ENCODE measurements at regions not wholly inside any gene's neighbourhood (a gene's known extent, or its start where the extent isn't known, plus 50 kb on each side); places are given as distances from the start of the nearest gene placed in this dataset.

DNA sequence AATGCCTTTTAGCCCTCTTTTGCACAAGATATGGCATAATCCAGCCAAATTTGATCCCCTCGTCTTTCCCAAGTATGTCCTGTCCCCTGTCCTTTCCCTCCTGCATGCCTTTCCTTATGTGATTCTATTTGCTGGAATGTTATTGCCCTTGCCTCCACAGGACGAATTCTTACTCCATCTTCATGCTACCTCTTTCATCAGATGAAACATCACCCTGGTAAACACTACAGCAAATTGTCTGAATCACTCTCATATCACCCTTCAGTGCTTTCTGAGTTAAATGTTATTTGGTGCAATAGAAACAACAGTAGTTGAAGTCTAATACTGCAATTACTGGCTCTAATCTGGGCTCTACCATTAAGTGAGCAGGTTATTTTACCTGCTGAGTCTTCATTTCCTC is 52.2 kb upstream of the FAT1 start:
- DNase-seq (no peak), ATAC-seq (no peak)
- WGBS, result 61% methylated on average over 2 of the region's 2 CpGs
- Histone ChIP-seq H3K4me3 (ENCODE audit: low read length) (no peak overlapping the region), H3K27me3 (ENCODE audit: control insufficient read depth, insufficient read depth) (no peaks in the 10 kb centered on the region), H3K9me3 (ENCODE audit: control insufficient read depth, low read length) (no peaks in the 10 kb centered on the region), H3K4me1 (ENCODE audit: control insufficient read depth, insufficient read depth, low read length) (no peaks in the 10 kb centered on the region), H3K27ac (ENCODE audit: low read length) (no peak overlapping the region)
- intact Hi-C loops (cut with DNase I), result no loop called here

GRCh38 chr4:186778134-186778533 is 54.5 kb upstream of the FAT1 start:
- DNase-seq, result no peak
- WGBS, result 94% methylated on average over 7 of the region's 7 CpGs
- no peaks in the 10 kb centered on the region for H3K27me3 ChIP-seq (ENCODE audit: control insufficient read depth, insufficient read depth)
- intact Hi-C loops (cut with DNase I), result no loop called here
- H3K9me3 ChIP-seq (ENCODE audit: control insufficient read depth, low read length), result no peaks in the 10 kb centered on the region
- H3K27ac ChIP-seq (ENCODE audit: low read length), result no peak overlapping the region
- H3K4me3 ChIP-seq (ENCODE audit: low read length), result no peak overlapping the region
- no peaks in the 10 kb centered on the region for H3K4me1 ChIP-seq (ENCODE audit: control insufficient read depth, insufficient read depth, low read length)
- no peak for ATAC-seq

DNA sequence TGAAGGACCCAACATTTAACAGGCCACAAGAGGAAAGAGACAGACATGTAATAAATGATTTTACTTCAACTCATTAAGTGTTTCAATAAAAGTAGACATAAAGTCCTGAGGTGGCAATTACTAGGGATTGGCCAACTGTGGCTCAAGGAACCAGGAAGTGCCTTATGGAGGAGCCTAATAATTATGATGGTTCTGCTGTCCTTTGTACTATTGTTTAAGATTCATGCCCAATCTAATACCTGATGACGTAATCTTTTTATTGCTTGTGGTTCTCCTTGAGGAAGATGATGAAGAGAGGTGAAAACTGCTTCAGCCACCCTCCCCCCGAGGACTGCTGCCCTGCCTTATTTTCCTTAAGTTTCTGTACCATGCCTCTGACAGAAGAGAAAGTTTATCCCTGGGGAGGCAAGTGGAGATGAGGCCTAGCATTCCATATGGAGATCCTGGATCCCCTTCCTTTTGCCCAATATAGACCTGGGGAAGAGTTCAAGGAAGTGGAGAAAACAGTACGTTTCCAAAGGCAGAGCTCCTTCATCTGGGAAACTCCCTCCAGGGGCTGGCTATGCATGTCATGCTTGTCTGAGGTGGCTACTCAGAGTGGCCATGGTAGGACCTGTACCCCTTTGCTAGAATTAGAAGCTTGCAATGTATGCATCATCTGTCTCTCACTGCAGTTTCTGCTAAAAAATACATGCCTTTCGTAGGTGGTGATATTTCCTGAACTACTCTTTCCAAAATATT is 56.8 kb upstream of the FAT1 start:
- H3K4me1 ChIP-seq (ENCODE audit: control insufficient read depth, insufficient read depth, low read length), result no peaks in the 10 kb centered on the region
- H3K27me3 ChIP-seq (ENCODE audit: control insufficient read depth, insufficient read depth), result no peaks in the 10 kb centered on the region
- DNase-seq (no peak), ATAC-seq (no peak)
- intact Hi-C loops (cut with DNase I), result no loop called here
- H3K27ac ChIP-seq (ENCODE audit: low read length), result no peak overlapping the region
- no peaks in the 10 kb centered on the region for H3K9me3 ChIP-seq (ENCODE audit: control insufficient read depth, low read length)
- H3K4me3 ChIP-seq (ENCODE audit: low read length), result no peak overlapping the region
- 40% methylated on average over 4 of the region's 4 CpGs for WGBS

GRCh38 chr4:186781032-186781917 is 57.6 kb upstream of the FAT1 start:
- 57% methylated on average over 6 of the region's 6 CpGs for WGBS

GRCh38 chr4:186782302-186782701 is 58.6 kb upstream of the FAT1 start:
- Histone ChIP-seq H3K4me3 (ENCODE audit: low read length) (no peak overlapping the region), H3K4me1 (ENCODE audit: control insufficient read depth, insufficient read depth, low read length) (no peaks in the 10 kb centered on the region), H3K27me3 (ENCODE audit: control insufficient read depth, insufficient read depth) (no peaks in the 10 kb centered on the region), H3K9me3 (ENCODE audit: control insufficient read depth, low read length) (no peaks in the 10 kb centered on the region), H3K27ac (ENCODE audit: low read length) (no peak overlapping the region)
- WGBS, result 74% methylated on average over 5 of the region's 5 CpGs
- no peak for ATAC-seq
- intact Hi-C loops (cut with DNase I), result no loop called here
- DNase-seq, result no peak

More at GRCh38 chr4:186781032-186781917, 57.6 kb upstream of the FAT1 start:
- intact Hi-C loops (cut with DNase I), result no loop called here
- Histone ChIP-seq H3K27me3 (ENCODE audit: control insufficient read depth, insufficient read depth) (no peaks in the 10 kb centered on the region), H3K4me3 (ENCODE audit: low read length) (no peak overlapping the region), H3K27ac (ENCODE audit: low read length) (no peak overlapping the region), H3K4me1 (ENCODE audit: control insufficient read depth, insufficient read depth, low read length) (no peaks in the 10 kb centered on the region), H3K9me3 (ENCODE audit: control insufficient read depth, low read length) (no peaks in the 10 kb centered on the region)
- DNase-seq (no peak), ATAC-seq (no peak)

- Histone ChIP-seq H3K27ac (ENCODE audit: low read length) (no peak overlapping the region), H3K9me3 (ENCODE audit: control insufficient read depth, low read length) (no peaks in the 10 kb centered on the region), H3K4me3 (ENCODE audit: low read length) (no peak overlapping the region), H3K27me3 (ENCODE audit: control insufficient read depth, insufficient read depth) (no peaks in the 10 kb centered on the region), H3K4me1 (ENCODE audit: control insufficient read depth, insufficient read depth, low read length) (no peaks in the 10 kb centered on the region)
- intact Hi-C loops (cut with DNase I), result no loop called here
- 73% methylated on average over 5 of the region's 5 CpGs for WGBS
- ATAC-seq (no peak), DNase-seq (no peak)
These were observed 63.9 kb upstream of the FAT1 start for GRCh38 chr4:186787536-186787935.

DNA sequence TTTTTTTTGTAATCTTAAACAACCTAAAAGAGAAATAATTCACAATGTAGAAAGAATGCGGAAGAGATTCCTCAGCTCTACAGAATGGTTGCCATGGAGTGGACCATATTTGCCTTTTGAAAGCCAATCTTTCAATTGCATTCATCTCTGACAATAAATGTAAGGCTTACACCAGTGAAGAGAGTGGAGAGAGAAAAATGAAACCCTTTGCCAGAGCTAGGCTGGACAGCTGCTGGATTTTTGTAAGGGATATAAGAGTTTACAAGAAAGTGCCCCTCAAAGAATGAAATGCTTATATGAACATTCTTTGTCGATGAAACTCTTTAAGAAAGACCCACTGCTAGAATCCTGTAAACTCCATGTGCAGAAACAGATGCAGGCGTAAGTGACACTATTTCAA is 66.0 kb upstream of the FAT1 start:
- DNase-seq (no peak), ATAC-seq (no peak)
- H3K9me3 ChIP-seq (ENCODE audit: control insufficient read depth, low read length), result no peaks in the 10 kb centered on the region
- H3K27me3 ChIP-seq (ENCODE audit: control insufficient read depth, insufficient read depth), result no peaks in the 10 kb centered on the region
- intact Hi-C loops (cut with DNase I), result no loop called here
- WGBS, result 77% methylated on average over 3 of the region's 3 CpGs
- no peaks in the 10 kb centered on the region for H3K4me1 ChIP-seq (ENCODE audit: control insufficient read depth, insufficient read depth, low read length)
- no peak overlapping the region for H3K27ac ChIP-seq (ENCODE audit: low read length)
- no peak overlapping the region for H3K4me3 ChIP-seq (ENCODE audit: low read length)

DNA sequence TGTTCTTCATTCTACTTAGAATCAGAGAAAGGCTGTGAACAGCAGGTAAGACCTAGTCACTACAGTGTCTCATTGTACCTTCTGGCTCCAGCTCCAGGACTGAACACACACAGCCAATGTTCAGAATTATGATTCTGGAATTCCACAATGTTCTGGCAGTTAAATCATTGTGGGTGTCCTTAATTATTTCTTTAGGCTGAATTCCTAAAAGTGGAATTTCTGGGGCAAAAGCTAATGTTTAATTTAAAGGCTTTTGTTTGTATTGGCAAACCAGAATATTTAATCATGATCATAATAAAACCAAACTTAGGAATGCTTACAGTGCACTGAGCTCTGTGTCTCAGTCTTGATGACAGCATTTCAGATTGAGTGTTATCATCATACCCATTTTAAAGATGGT is 67.0 kb upstream of the FAT1 start:
- no peaks in the 10 kb centered on the region for H3K4me1 ChIP-seq (ENCODE audit: control insufficient read depth, insufficient read depth, low read length)
- H3K4me3 ChIP-seq (ENCODE audit: low read length), result no peak overlapping the region
- intact Hi-C loops (cut with DNase I), result no loop called here
- ATAC-seq (no peak), DNase-seq (no peak)
- no peak overlapping the region for H3K27ac ChIP-seq (ENCODE audit: low read length)
- H3K27me3 ChIP-seq (ENCODE audit: control insufficient read depth, insufficient read depth), result no peaks in the 10 kb centered on the region
- no peaks in the 10 kb centered on the region for H3K9me3 ChIP-seq (ENCODE audit: control insufficient read depth, low read length)

- 73% methylated on average over 2 of the region's 2 CpGs for WGBS
- Histone ChIP-seq H3K27me3 (ENCODE audit: control insufficient read depth, insufficient read depth) (no peaks in the 10 kb centered on the region), H3K9me3 (ENCODE audit: control insufficient read depth, low read length) (no peaks in the 10 kb centered on the region), H3K4me1 (ENCODE audit: control insufficient read depth, insufficient read depth, low read length) (no peaks in the 10 kb centered on the region), H3K4me3 (ENCODE audit: low read length) (no peak overlapping the region), H3K27ac (ENCODE audit: low read length) (no peak overlapping the region)
- DNase-seq (no peak), ATAC-seq (no peak)
- intact Hi-C loops (cut with DNase I), result no loop called here
These were observed 69.2 kb upstream of the FAT1 start for GRCh38 chr4:186792728-186793366.

DNA sequence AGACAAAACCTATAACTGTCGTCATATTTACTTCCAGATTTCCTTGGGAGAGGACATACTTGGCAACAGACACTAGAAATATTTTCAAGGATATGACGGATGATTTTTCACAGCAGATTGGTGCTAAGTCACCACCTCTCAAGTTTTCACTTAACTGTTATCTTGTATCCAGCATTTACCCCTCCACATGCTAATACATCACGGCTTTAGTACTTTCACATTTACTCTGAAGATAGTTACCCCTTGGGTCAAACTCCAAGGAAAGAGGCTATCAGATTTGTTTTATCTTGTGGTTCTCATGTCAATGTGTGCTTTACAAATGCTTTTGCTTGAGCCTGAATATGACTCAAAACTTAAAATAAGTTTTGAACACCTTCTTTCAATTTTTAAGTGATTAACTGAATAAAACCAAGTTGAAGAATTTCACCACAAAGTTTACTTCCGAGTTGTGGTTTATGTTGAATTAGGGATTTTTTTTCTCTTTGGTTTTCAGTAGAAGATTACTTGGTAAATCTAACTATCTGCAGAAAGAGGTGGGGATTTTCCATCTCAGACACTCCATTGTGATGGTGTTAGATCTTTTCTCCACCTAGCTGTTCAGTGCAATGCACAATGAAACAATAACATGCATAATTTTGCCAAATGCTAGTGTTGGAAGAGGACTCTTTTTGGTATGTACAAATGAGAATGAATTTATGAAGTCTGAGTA is 75.4 kb upstream of the FAT1 start:
- DNase-seq, result no peak
- Histone ChIP-seq H3K27ac (ENCODE audit: low read length) (no peak overlapping the region), H3K9me3 (ENCODE audit: control insufficient read depth, low read length) (no peaks in the 10 kb centered on the region), H3K4me3 (ENCODE audit: low read length) (no peak overlapping the region), H3K27me3 (ENCODE audit: control insufficient read depth, insufficient read depth) (no peaks in the 10 kb centered on the region), H3K4me1 (ENCODE audit: control insufficient read depth, insufficient read depth, low read length) (no peaks in the 10 kb centered on the region)
- intact Hi-C loops (cut with DNase I), result no loop called here
- WGBS, result 34% methylated on average over 4 of the region's 4 CpGs
- ATAC-seq, result no peak

Data from right cardiac atrium (tissue), 5 donors.